ENCODE measurements at regions not wholly inside any gene's neighbourhood (a gene's known extent, or its start where the extent isn't known, plus 50 kb on each side); places are given as distances from the start of the nearest gene placed in this dataset.

DNA sequence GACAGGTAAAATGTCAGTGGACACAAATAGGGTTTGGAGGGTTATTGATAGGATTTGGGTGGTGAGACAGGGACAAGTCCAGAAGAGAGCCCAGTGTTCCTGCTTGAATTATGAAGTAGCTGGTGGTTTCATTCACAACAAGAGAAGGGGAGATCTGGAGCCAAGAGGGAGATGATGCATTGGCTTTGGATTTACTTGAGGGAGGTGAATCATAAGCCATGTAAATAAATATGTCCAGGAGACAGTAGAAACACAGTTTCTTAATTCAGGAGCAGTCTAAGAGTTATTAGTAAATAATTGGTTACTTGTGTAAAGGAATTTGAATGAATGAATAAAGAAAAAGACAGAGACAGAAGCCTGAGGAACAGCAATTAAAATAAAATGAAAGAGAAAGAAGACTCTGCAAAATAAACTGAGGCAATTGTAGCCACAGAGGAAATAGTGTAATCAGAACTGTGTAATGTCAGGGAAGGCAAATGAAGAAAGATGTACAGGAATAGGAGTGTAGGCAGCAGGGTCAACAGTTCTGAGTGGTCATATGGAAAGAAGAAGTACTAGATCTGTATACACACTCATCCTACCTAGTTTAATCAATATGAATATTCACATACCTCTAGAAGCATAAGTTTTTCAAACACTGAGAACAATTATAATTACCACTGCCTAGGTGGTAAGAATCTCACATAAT, 50.2 kb upstream of the CXCL8 start:
- ATAC-seq (ENCODE audit: low read depth in 2 of 2) = no peak
- Mint-ChIP-seq H3K9me3 (peaks cover 0 to 7% (median 3%) of the 10 kb centered on the region in 7 donors), H3K27me3 (peaks cover 0 to 9% (median 0%) of the 10 kb centered on the region in 3 donors), H3K36me3 (peaks cover 0 to 6% of the 10 kb centered on the region in 2 donors), H3K4me3 (no peak overlapping the region), H3K27ac (peak overlapping the region in 1 of 6 donors; percentile 0), H3K4me1 (no peaks in the 10 kb centered on the region)
- no peak for DNase-seq

All from naive B cell (primary cell).